LoVo (cell line): ENCODE measurements at regions not wholly inside any gene's neighbourhood (a gene's known extent, or its start where the extent isn't known, plus 50 kb on each side); places are given as distances from the start of the nearest gene placed in this dataset.
"Not testable (repeated sequence)": the region's sequence is repeated elsewhere in the genome, so short reads cannot be mapped to it uniquely, and the experiment has no call there.

ENCODE experiments used
- DNase-seq: peaks from one replicate; pipeline ENCODE4 v3.0.0-alpha.2; 2016; ENCODE audit warnings: low spot score

- no peak for DNase-seq
Measured at GRCh38 chr4:57875829-57876392, 765.7 kb upstream of the IGFBP7 start.

GRCh38 chr4:57866468-57867171 is 756.4 kb upstream of the IGFBP7 start:
- DNase-seq: no peak

- no peak for DNase-seq
Measured at GRCh38 chr4:57865264-57865663, 755.1 kb upstream of the IGFBP7 start.

- no peak for DNase-seq
Measured at GRCh38 chr4:57854748-57855147, 744.6 kb upstream of the IGFBP7 start.

- DNase-seq: no peak
Measured at GRCh38 chr4:57850141-57850540, 740.0 kb upstream of the IGFBP7 start.

GRCh38 chr4:57832083-57832482 is 721.9 kb upstream of the IGFBP7 start:
- no peak for DNase-seq

GRCh38 chr4:57789666-57790065 is 679.5 kb upstream of the IGFBP7 start:
- no peak for DNase-seq

GRCh38 chr4:57777876-57778275 is 667.7 kb upstream of the IGFBP7 start:
- no peak for DNase-seq

GRCh38 chr4:57774681-57775080 is 664.5 kb upstream of the IGFBP7 start:
- DNase-seq: no peak

GRCh38 chr4:57774171-57774570 is 664.0 kb upstream of the IGFBP7 start:
- no peak for DNase-seq

GRCh38 chr4:57766341-57766740 is 656.2 kb upstream of the IGFBP7 start:
- DNase-seq: no peak

GRCh38 chr4:57764856-57765255 is 654.7 kb upstream of the IGFBP7 start:
- DNase-seq: no peak

- DNase-seq: no peak
Measured at GRCh38 chr4:57763070-57763469, 652.9 kb upstream of the IGFBP7 start.

GRCh38 chr4:57740625-57741190 is 630.5 kb upstream of the IGFBP7 start:
- DNase-seq: no peak

GRCh38 chr4:57736781-57737180 is 626.6 kb upstream of the IGFBP7 start:
- no peak for DNase-seq

- no peak for DNase-seq
Measured at GRCh38 chr4:57734104-57734670, 624.0 kb upstream of the IGFBP7 start.

- not testable (repeated sequence) for DNase-seq
Measured at GRCh38 chr4:57729775-57730570, 619.8 kb upstream of the IGFBP7 start.

GRCh38 chr4:57726154-57726553 is 616.0 kb upstream of the IGFBP7 start:
- no peak for DNase-seq

- DNase-seq: no peak
Measured at GRCh38 chr4:57719456-57719855, 609.3 kb upstream of the IGFBP7 start.

GRCh38 chr4:57714313-57714712 is 604.1 kb upstream of the IGFBP7 start:
- DNase-seq: not testable (repeated sequence)

- no peak for DNase-seq
Measured at GRCh38 chr4:57710053-57710452, 599.9 kb upstream of the IGFBP7 start.

GRCh38 chr4:57691370-57691769 is 581.2 kb upstream of the IGFBP7 start:
- no peak for DNase-seq
